Hepatic stellate cell (primary cell): ENCODE measurements at regions not wholly inside any gene's neighbourhood (a gene's known extent, or its start where the extent isn't known, plus 50 kb on each side); places are given as distances from the start of the nearest gene placed in this dataset.
A peak's percentile ranks its signal among the peaks of the same experiment; 100 is the strongest.
"Not testable (repeated sequence)": the region's sequence is repeated elsewhere in the genome, so short reads cannot be mapped to it uniquely, and the experiment has no call there.

Experiments
- DNase-seq: peaks from one replicate; pipeline ENCODE4 v3.0.0; 2011; ENCODE audit warnings: low spot score

GRCh38 chr6:10343320-10343719 lies 71.6 kb downstream of the TFAP2A start:
- DNase-seq, result no peak

DNA sequence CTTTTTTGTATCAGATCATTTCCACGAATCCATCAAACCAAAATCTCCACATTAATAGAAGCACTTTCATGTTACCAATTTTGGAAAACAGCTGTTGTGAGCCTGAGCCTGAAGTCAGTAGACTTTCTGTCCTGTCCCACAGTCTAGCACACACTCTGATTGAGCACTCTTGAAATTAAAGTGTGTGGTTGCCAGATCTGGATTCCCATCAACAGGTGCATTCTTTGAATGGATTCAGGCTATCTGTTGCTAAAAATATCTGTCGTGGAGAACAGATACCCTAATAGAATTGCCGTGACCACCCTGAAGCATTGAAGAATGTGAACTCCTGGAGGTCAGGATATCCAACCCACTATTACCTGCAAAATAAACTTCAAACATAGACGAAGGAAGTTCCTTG lies 73.3 kb downstream of the TFAP2A start:
- no peak for DNase-seq

- DNase-seq, result no peak
Observed at GRCh38 chr6:10338151-10338550, 76.7 kb downstream of the TFAP2A start.

DNA sequence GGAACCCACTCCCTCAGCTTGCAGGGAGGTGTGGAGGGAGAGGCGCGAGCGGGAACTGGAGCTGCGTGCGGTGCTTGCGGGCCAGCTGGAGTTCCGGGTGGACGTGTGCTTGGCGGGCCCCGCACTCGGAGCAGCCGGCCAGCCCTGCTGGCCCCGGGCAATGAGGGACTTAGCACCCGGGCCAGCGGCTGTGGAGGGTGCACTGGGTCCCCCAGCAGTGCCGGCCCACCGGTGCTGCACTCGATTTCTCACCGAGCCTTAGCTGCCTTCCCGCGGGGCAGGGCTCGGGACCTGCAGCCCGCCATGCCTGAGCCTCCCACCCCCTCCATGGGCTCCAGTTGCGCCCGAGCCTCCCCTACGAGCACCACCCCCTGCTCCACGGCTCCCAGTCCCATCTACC lies 77.5 kb downstream of the TFAP2A start:
- not testable (repeated sequence) for DNase-seq

- DNase-seq, result no peak
Observed at GRCh38 chr6:10332111-10332510, 82.8 kb downstream of the TFAP2A start.

DNA sequence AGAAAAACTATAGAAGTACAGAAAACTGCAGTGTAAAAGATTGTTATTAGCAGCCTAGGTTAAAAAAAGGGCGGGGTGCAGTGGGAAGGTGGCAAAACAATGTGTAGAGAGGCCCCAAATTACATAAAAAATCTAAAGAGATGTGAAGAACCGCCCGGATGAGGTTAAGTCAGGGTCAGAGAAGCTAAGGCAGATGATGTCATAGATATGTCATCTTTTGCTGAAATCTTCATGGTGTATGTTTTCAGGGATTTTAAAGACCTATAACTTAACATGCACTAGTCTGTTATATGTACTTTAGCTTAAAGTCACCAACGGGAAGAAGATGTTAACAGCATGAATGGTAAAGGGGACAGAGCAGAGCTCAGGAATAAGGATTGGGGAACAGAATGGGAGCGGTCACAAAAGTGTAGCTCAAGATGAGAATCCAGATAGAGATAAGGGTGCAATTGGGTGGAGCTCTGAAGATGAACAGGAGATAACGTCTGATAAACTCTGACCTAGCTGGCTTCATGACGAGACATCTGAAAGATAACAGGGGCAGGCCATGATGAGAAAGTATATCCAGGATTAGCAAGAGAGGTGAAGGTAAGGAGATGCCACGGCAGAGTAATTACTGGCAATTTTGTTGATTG lies 83.4 kb downstream of the TFAP2A start:
- no peak for DNase-seq

- no peak for DNase-seq
Observed at GRCh38 chr6:10330515-10330914, 84.4 kb downstream of the TFAP2A start.

DNA sequence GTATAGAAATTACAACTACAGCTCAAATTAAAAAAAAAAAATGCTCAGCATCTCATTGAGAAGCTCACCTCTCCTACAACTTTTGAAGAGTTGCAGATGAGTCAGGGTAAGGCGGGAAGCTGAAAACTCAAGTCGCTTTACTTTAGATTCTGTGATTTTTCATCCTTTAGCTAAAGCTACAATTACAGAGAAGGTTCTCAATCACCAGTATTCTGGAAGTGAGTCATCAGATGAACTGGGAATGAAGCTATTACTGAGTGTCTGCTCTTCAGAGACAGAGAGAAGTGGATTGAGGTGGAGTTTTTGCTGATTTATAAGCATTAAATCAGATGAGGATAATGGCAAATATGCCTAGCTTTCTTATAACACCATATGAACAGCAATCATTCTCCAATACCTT lies 91.9 kb downstream of the TFAP2A start:
- DNase-seq, result no peak

- no peak for DNase-seq
Observed at GRCh38 chr6:10320291-10320690, 94.6 kb downstream of the TFAP2A start.

DNA sequence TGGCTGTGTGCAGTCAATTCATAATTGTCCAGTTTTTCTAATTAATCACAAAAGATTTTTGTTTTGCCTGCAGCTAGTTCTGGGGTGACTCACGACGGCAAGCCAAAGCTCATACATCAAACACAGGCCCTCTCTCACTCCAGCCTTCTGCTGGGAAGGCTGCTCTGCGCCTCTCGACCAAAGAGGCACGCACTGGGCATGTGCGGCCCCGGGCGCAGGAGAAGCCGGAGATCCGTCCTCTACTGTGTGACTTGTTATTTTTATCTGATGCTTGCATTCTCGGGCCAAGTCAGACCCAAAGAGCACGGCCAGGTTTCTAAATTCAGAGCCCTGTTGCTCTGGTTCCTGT lies 98.5 kb downstream of the TFAP2A start:
- DNase-seq, result peak; percentile 21

GRCh38 chr6:10315658-10316372 lies 99.1 kb downstream of the TFAP2A start:
- no peak for DNase-seq

DNA sequence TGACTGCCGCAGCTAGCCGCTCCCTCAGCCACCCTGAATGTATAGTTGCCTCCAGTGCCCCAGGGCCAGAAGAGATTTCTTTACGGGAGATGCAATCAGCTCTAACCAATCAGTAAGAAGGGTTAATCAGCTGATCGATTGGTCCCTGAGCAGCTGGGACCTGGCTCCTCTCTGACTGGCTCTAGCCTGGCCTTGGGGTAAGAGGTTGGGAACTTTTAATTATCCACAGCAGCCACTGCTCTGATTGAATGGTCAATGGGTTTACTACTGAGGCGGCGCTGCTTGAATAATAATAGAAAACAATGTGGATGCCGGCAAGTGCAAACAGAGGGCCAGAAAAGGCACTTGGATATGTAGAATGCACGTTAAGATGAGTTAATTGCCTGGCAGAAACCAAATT lies 99.8 kb downstream of the TFAP2A start:
- DNase-seq, result no peak

DNA sequence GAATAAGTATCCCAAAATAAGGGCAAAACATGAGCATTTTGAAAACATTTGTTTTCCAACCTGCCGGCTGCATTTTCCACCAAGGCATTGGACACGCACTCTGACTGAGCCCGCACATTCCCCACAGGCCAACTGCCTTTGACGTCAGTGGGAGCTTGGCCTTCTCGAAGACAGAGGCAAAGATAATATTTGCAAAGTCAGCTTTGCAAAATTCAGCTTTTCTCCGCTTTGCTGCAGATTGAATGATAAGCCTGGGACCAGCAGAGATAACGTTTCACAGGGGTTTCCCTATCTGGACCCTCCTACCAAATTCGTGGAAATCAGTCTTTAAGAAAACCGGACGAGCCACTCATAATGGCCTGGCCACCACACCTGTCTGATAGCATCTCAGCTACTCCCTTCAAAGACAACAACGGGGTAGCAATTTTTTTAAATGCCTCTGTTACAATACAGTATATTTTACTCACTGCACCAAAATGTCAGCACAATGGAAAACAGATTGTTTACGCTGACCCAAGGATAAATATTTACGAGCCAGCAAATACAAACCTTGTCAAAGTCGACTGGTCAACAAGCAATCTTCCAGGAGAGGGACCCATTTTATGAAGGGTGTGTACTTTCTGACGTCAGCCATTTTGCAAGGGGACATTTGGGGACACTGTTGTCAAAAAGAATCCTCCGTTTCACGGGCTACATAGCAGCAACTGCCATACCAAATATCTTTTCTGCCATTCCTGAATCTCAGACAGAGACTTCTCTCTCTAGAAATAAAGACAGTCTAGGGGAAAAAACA lies 100.5 kb downstream of the TFAP2A start:
- no peak for DNase-seq

- DNase-seq, result no peak
Observed at GRCh38 chr6:10313799-10314162, 101.1 kb downstream of the TFAP2A start.

GRCh38 chr6:10312445-10312844 lies 102.4 kb downstream of the TFAP2A start:
- no peak for DNase-seq

GRCh38 chr6:10311546-10312405 lies 103.1 kb downstream of the TFAP2A start:
- DNase-seq, result not testable (repeated sequence)

DNA sequence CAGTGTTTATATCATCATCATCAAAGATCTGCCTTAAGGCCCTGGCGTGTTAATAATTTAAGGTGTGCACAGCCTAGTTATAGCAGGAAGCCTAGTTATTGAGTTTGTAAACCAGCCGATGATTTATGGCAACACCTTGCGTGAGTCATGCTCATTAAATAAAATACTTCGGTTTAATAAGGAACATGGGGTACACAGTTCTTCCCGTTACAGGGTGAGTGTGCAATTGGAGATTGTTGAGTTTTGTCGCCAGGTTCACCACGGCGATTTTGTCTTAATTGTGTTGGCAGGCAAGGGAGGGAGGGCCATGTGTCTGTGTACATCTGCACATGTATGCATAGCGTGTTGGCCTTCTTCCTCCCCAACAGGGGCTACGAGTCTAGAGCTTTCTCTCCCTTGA lies 104.0 kb downstream of the TFAP2A start:
- DNase-seq, result no peak

- DNase-seq, result no peak
Observed at GRCh38 chr6:10310330-10310653, 104.6 kb downstream of the TFAP2A start.

DNA sequence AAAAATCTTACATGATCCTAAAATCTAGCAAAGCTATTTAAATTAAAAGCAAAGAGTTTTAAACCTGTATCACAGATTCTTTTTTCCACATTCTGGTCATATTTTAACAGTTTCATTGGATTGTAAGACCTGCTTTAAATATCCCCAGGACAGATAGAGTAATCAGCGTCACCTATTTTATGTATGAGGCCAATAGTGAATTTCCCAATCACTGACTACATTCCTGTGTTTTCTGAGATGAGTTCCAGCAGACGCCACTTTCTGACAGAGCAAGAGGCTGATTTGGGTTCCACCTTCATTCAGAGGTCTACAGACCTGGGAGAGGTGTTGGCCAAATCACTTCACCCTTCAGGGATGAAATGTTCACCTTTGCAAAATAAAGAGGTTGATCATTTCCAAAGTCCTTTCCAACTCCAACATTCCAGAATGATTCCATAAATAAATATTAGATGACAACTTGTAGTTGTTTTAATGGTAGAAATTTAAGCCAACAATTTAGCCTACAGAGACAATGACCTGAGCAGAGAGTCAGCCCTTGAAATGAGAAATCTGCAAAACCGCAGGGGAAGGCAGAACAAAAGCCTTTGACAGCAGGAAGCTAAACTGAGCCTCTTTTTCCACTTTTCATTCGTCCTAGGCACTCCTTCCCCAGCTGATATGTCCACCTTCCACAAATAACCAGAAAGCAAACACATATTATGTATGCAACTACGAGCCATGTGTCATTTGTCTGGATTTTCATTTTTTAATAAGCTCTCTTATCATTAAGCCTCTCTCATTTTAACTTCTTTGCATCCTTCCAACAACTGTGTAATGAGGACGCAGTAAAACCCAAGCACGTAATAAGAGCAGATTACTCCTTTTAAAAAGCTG lies 105.2 kb downstream of the TFAP2A start:
- no peak for DNase-seq

DNA sequence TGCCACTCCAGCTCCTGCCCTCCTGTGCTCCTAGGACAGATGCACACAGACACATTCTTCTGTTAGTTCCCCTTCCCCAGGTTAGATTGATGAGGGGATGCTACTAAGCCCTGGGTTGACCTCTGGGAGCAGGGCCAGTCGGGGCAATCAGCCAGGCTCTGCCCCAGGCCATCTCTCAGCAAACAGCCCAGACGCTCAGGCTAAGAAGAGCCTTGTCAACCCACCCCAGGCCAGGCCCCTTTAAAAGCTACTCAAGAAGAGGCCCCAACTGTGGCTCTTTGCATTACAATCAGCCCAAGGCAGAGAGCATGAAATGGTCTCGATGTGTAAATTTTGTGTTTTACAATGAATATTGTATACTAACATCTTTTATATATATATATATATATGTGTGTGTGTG lies 107.4 kb downstream of the TFAP2A start:
- DNase-seq, result no peak

DNA sequence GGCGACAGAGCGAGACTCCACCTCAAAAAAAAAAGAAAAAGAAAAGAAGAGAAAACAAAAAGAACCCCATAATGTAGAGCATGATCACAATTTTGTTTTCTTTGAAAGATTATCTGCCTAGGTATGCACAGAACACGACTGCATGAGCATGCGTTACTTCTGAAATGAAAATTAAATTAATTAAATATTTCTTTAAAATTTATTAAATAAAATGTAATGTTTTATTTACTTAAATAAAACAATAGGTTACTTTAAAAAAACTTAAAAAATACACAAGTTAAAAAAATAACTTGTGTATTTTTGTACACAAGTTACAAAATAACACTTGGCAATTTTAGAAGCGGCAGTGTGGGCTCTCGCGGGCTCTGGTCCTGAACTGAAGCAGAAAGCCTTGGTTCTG lies 107.8 kb downstream of the TFAP2A start:
- DNase-seq, result no peak
